Esophagus muscularis mucosa (tissue), 3 donors: ENCODE measurements at regions not wholly inside any gene's neighbourhood (a gene's known extent, or its start where the extent isn't known, plus 50 kb on each side); places are given as distances from the start of the nearest gene placed in this dataset.

Experiments used
- EP300 ChIP-seq: sonication (generic); formaldehyde crosslinking; IDR thresholded peaks from one replicate; pipeline ENCODE4 v1.6.1; 2017; ENCODE audit warnings: antibody characterized with exemption
- TF ChIP-seq, protein P1 (sequence below), 3 experiments: fragments of 200-600 bp in 2 of 3; fragments of 450-650 bp in 1 of 3; sonication (generic) in 2 of 3; IDR thresholded peaks; one replicate each; pipeline ENCODE4 v1.5.1; 2017 to 2019; ENCODE audit warnings: antibody characterized with exemption in 3 of 3, mild to moderate bottlenecking in 2 of 3, moderate library complexity in 1 of 3

DNA sequence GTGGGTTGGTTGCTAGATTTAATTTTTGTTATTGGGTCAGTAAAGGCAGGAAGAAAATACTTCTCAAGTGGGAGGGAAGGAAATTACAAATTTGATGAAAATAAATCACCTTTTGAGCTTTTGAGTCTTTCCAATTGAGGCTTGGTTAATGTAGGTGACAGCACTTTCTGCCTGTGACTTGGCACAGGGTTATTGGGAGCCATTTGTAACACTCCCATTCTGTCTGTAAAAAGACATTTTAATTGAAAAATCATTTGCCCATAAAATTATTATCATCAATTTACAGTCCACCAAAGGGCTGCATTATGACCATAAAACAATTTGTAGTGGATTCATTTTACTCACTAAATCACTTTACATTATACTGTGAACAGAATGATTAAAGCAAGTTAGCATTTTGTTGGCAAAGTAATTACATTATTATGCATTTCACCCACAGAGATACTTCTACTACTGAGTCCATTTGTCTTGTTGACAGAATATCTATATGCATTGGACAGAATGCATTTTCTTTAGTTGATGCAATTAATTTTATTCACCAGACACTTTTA lies 974.6 kb downstream of the UQCRFS1 start:
- TF ChIP-seq, protein P1, sequence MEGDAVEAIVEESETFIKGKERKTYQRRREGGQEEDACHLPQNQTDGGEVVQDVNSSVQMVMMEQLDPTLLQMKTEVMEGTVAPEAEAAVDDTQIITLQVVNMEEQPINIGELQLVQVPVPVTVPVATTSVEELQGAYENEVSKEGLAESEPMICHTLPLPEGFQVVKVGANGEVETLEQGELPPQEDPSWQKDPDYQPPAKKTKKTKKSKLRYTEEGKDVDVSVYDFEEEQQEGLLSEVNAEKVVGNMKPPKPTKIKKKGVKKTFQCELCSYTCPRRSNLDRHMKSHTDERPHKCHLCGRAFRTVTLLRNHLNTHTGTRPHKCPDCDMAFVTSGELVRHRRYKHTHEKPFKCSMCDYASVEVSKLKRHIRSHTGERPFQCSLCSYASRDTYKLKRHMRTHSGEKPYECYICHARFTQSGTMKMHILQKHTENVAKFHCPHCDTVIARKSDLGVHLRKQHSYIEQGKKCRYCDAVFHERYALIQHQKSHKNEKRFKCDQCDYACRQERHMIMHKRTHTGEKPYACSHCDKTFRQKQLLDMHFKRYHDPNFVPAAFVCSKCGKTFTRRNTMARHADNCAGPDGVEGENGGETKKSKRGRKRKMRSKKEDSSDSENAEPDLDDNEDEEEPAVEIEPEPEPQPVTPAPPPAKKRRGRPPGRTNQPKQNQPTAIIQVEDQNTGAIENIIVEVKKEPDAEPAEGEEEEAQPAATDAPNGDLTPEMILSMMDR (IDR thresholded peaks at IDR 0.05): no peak
- TF ChIP-seq EP300: no peak
